ENCODE measurements at regions not wholly inside any gene's neighbourhood (a gene's known extent, or its start where the extent isn't known, plus 50 kb on each side); places are given as distances from the start of the nearest gene placed in this dataset.

DNA sequence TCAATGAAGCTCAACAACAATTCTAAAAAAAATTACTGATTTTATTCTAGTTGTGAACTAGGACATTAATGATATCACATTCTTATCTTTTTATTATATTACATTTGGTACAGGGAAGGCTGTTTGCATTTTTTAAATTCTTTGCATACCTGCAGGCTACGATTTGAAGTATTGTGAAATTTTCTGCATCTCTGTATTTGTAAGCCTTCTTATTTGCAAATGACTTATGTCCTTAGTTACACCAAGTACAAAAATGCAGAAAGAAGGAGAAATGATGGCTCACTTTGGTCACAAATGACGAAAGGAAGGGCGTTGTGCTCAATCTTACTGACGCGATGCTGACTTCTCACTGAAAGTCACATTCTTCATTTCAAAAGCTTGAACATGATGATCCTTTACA is 227.5 kb upstream of the SOX11 start:
- H3K9ac ChIP-seq (ENCODE audit: low read depth, low read length, poor library complexity, severe bottlenecking): no peak overlapping the region
- no peaks in the 10 kb centered on the region for H3K27me3 ChIP-seq (ENCODE audit: insufficient read depth, low read length, poor library complexity, severe bottlenecking)
- H3K4me3 ChIP-seq (ENCODE audit: low read length, poor library complexity, severe bottlenecking): no peak overlapping the region
- no peaks in the 10 kb centered on the region for H3K9me2 ChIP-seq (replicated peaks; ENCODE audit: low read depth, low read length)
- H3K9me3 ChIP-seq (ENCODE audit: insufficient read depth, low read depth, low read length): no peaks in the 10 kb centered on the region
- TF ChIP-seq EZH2phosphoT487 (IDR thresholded peaks at IDR 0.05; ENCODE audit: borderline replicate concordance): no peak
- TF ChIP-seq, protein P1, sequence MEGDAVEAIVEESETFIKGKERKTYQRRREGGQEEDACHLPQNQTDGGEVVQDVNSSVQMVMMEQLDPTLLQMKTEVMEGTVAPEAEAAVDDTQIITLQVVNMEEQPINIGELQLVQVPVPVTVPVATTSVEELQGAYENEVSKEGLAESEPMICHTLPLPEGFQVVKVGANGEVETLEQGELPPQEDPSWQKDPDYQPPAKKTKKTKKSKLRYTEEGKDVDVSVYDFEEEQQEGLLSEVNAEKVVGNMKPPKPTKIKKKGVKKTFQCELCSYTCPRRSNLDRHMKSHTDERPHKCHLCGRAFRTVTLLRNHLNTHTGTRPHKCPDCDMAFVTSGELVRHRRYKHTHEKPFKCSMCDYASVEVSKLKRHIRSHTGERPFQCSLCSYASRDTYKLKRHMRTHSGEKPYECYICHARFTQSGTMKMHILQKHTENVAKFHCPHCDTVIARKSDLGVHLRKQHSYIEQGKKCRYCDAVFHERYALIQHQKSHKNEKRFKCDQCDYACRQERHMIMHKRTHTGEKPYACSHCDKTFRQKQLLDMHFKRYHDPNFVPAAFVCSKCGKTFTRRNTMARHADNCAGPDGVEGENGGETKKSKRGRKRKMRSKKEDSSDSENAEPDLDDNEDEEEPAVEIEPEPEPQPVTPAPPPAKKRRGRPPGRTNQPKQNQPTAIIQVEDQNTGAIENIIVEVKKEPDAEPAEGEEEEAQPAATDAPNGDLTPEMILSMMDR (conservative IDR thresholded peaks at IDR 0.05; ENCODE audit: low read length): no peak
- H3K4me2 ChIP-seq (ENCODE audit: low read depth, low read length, poor library complexity, severe bottlenecking): no peak overlapping the region
- H3K79me2 ChIP-seq (ENCODE audit: insufficient read depth, low read length): no peaks in the 10 kb centered on the region
- no peaks in the 10 kb centered on the region for H3K4me1 ChIP-seq (ENCODE audit: insufficient read depth, low read length, poor library complexity, severe bottlenecking)
- H4K20me1 ChIP-seq (ENCODE audit: insufficient read depth, low read length, poor library complexity, severe bottlenecking): no peaks in the 10 kb centered on the region
- H3F3A ChIP-seq (ENCODE audit: low read depth): no peaks in the 10 kb centered on the region
- no peaks in the 10 kb centered on the region for H3K36me3 ChIP-seq (ENCODE audit: insufficient read depth, low read length)
- H2AFZ ChIP-seq (ENCODE audit: low read length): no peak overlapping the region

DNA sequence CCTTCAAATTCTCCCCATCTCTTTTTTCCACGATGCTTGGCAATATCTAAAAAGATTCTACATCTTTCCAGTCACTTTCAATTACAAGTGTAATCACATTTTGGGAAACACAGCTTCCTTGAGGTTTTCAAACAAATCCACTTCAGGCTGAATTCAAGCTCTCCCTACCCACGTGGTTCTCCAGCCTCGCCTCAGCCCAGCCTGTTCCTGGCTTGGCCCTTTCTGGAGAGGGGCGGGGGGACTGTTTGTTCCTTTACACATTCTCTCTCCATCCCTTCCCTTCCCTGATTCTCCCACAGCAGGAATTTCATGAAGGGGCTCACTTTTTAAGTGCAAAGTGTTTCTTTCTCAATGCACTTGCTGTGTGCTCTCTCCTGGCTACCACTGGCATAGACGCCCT is 226.3 kb upstream of the SOX11 start:
- H3K27me3 ChIP-seq (ENCODE audit: insufficient read depth, low read length, poor library complexity, severe bottlenecking): no peaks in the 10 kb centered on the region

DNA sequence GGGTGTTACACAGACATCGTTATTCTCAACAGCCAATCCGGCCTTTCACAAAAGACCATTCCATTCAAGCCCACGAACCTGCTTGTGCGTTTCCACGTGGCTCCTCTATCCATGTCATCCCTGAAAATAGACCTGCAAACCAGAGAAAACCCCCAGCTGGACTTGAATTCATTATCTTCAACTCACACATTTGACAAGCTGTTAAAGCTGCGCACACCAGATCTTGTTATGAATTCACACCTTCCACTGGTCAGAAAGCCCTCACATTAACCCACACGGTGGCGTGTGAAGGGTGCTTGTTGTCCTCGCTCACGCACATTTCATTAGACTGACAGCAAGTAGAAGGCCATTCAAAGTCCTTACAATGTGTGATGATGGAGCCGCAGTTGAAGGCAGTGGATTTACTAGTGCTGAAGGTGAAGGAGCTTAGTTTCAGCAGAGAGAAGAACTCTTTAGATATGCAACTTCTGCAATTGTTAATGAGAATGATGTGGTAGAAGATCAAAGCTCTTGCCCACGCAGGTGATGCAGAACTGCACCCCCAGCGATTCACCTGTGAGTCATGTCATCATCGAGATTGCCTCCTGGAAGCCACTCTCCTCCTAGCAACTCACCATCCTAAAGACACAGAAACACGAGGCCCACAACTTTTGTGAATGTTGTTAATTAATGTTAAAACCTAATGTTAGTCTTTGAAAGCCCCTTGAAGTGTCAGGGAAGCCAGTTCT is 224.8 kb upstream of the SOX11 start:
- H3K9me2 ChIP-seq (replicated peaks; ENCODE audit: low read depth, low read length): no peaks in the 10 kb centered on the region

More for the DNA sequence above, 226.3 kb upstream of the SOX11 start:
- Histone ChIP-seq H3K79me2 (ENCODE audit: insufficient read depth, low read length) (no peaks in the 10 kb centered on the region), H3K9me3 (ENCODE audit: insufficient read depth, low read depth, low read length) (no peaks in the 10 kb centered on the region), H4K20me1 (ENCODE audit: insufficient read depth, low read length, poor library complexity, severe bottlenecking) (no peaks in the 10 kb centered on the region), H3K9ac (ENCODE audit: low read depth, low read length, poor library complexity, severe bottlenecking) (no peak overlapping the region), H3K9me2 (replicated peaks; ENCODE audit: low read depth, low read length) (no peaks in the 10 kb centered on the region), H3F3A (ENCODE audit: low read depth) (no peaks in the 10 kb centered on the region), H3K4me1 (ENCODE audit: insufficient read depth, low read length, poor library complexity, severe bottlenecking) (no peaks in the 10 kb centered on the region), H3K4me3 (ENCODE audit: low read length, poor library complexity, severe bottlenecking) (no peak overlapping the region), H3K36me3 (ENCODE audit: insufficient read depth, low read length) (no peaks in the 10 kb centered on the region), H2AFZ (ENCODE audit: low read length) (no peak overlapping the region), H3K4me2 (ENCODE audit: low read depth, low read length, poor library complexity, severe bottlenecking) (no peak overlapping the region)
- TF ChIP-seq, protein P1 (conservative IDR thresholded peaks at IDR 0.05; ENCODE audit: low read length): no peak
- TF ChIP-seq EZH2phosphoT487 (IDR thresholded peaks at IDR 0.05; ENCODE audit: borderline replicate concordance): no peak

More for the DNA sequence above, 224.8 kb upstream of the SOX11 start:
- H3K9me3 ChIP-seq (ENCODE audit: insufficient read depth, low read depth, low read length): no peaks in the 10 kb centered on the region
- TF ChIP-seq EZH2phosphoT487 (IDR thresholded peaks at IDR 0.05; ENCODE audit: borderline replicate concordance): no peak
- TF ChIP-seq, protein P1 (conservative IDR thresholded peaks at IDR 0.05; ENCODE audit: low read length): no peak
- H3K4me3 ChIP-seq (ENCODE audit: low read length, poor library complexity, severe bottlenecking): no peak overlapping the region
- no peaks in the 10 kb centered on the region for H3K4me1 ChIP-seq (ENCODE audit: insufficient read depth, low read length, poor library complexity, severe bottlenecking)
- H3K4me2 ChIP-seq (ENCODE audit: low read depth, low read length, poor library complexity, severe bottlenecking): no peak overlapping the region
- no peak overlapping the region for H3K9ac ChIP-seq (ENCODE audit: low read depth, low read length, poor library complexity, severe bottlenecking)
- no peaks in the 10 kb centered on the region for H3F3A ChIP-seq (ENCODE audit: low read depth)
- H3K27me3 ChIP-seq (ENCODE audit: insufficient read depth, low read length, poor library complexity, severe bottlenecking): no peaks in the 10 kb centered on the region
- H2AFZ ChIP-seq (ENCODE audit: low read length): no peak overlapping the region
- no peaks in the 10 kb centered on the region for H3K36me3 ChIP-seq (ENCODE audit: insufficient read depth, low read length)
- H3K79me2 ChIP-seq (ENCODE audit: insufficient read depth, low read length): no peaks in the 10 kb centered on the region
- no peaks in the 10 kb centered on the region for H4K20me1 ChIP-seq (ENCODE audit: insufficient read depth, low read length, poor library complexity, severe bottlenecking)
